MM.1S (cell line): ENCODE measurements at regions not wholly inside any gene's neighbourhood (a gene's known extent, or its start where the extent isn't known, plus 50 kb on each side); places are given as distances from the start of the nearest gene placed in this dataset.

Experiments used
- CTCF ChIP-seq: fragments of 300-600 bp; sonication (generic); IDR thresholded peaks from 2 replicates; pipeline ENCODE4 v1.5.1; 2016; ENCODE audit warnings: antibody characterized with exemption, low read length, mixed read lengths
- EZH2 ChIP-seq: fragments of 300-600 bp; sonication (generic); optimal IDR thresholded peaks from 2 replicates; pipeline ENCODE3; 2017; ENCODE audit warnings: low read depth, mild to moderate bottlenecking, antibody characterized with exemption, low read length, mixed read lengths
- EZH2phosphoT487 ChIP-seq: fragments of 300-600 bp; sonication (generic); IDR thresholded peaks from 2 replicates; pipeline ENCODE4 v1.6.1; 2018; ENCODE audit warnings: antibody characterized with exemption, low read length

GRCh38 chr13:99845161-99845874, 126.2 kb downstream of the ZIC5 start:
- no peak for TF ChIP-seq EZH2phosphoT487
- no peak for TF ChIP-seq CTCF
- TF ChIP-seq EZH2, result no peak
